Left cardiac atrium (tissue), 4 donors: ENCODE measurements at regions not wholly inside any gene's neighbourhood (a gene's known extent, or its start where the extent isn't known, plus 50 kb on each side); places are given as distances from the start of the nearest gene placed in this dataset.

Experiments
- ATAC-seq, 2 donors: fragments of 200-7000 bp; cut with Tn5 transposase; one replicate each; pipeline ENCODE4 v1.9.1; 2020; ENCODE audit warnings: mild to moderate bottlenecking in 2 of 2, moderate library complexity in 2 of 2
- DNase-seq: peaks from one replicate; pipeline ENCODE4 v3.0.0-alpha.2; 2020
- intact Hi-C, 2 donors: fragments of 100-400 bp; cut with DNase I; formaldehyde crosslinking; loops; one replicate each; pipeline versions ENCODE4 v1.14.1 to v1.15.1; 2022 to 2023
- donor health status: DM: no; HTN: yes; CAD: no.
- donor health status: DM: no; HTN: yes; CAD: no; lungs with severe emphysema.
- donor health status: DM: yes; HTN: yes; CAD: no.
- donor health status: Dilated cardiomyopathy.

GRCh38 chr5:60402161-60402785, 297.7 kb downstream of the DEPDC1B start:
- no peak for ATAC-seq
- intact Hi-C loops = no loop called here
- DNase-seq = no peak

GRCh38 chr5:60401526-60401925, 298.4 kb downstream of the DEPDC1B start:
- no peak for ATAC-seq
- no peak for DNase-seq
- intact Hi-C loops = no loop called here

GRCh38 chr5:60399507-60399906, 300.5 kb downstream of the DEPDC1B start:
- ATAC-seq (no peak), DNase-seq (no peak)
- intact Hi-C loops = no loop called here

GRCh38 chr5:60395712-60396329, 304.1 kb downstream of the DEPDC1B start:
- no peak for ATAC-seq
- no peak for DNase-seq
- intact Hi-C loops = no loop called here

DNA sequence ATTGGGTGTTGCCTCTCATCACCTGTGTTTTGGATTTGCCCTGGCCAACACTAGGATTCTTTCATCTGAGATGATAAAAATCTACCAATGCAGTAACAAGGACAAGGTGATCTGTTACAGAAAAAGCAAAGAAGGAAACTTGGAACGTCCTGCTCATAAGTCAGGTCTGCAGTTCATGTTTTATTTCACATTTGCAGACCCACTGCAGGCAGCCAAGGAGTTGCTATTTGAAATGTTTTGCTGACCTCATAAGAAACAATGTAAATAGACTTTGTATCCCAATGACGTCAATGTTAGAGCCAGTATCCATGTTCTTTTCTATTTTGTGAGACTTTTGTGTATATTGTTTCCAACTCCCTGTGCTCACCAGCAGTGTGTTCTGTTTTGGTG, 312.9 kb downstream of the DEPDC1B start:
- DNase-seq (no peak), ATAC-seq (no peak)
- intact Hi-C loops = no loop called here

- intact Hi-C loops = no loop called here
- ATAC-seq (no peak), DNase-seq (no peak)
Observed at GRCh38 chr5:60386436-60387050, 313.4 kb downstream of the DEPDC1B start.

DNA sequence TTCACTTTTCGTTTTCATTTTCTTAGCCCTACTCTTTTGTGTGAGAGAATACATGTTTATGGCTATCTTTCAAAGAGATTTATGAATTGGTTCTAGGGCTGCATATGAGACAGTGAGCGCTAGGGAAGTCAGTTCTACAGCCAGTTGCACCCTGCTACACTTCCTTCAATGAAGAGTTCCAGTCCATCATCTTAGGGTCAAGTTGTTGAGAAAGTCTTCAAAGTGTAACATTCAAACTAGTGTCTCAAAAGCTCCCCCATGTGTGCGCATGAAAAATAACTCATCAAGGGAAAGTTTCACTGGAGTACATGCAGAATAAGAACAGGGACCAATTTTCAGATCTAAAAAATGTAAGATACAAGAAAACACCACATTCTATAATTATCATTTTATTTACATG, 317.2 kb downstream of the DEPDC1B start:
- ATAC-seq (no peak), DNase-seq (no peak)
- intact Hi-C loops = no loop called here

DNA sequence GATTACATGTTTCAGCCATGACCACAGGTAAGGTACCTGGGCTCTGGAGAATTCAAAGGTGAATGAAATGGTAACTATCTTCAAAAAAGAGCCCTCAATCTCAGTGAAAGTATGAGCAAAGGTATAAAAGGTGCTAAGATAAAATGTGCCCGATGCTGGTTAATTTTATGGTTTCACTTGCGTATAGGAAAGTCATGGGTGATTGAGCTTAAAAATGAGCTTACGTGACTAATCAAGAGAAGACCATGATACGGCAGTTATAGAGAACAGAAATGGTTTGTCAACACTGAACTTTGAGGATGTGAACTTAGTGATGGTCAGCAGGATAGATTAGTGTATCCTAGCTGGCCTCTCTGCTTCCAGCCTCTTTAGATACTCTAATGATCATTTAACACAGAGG, 320.1 kb downstream of the DEPDC1B start:
- intact Hi-C loops = no loop called here
- DNase-seq = no peak
- ATAC-seq = no peak

- intact Hi-C loops = no loop called here
- DNase-seq = no peak
- no peak for ATAC-seq
Observed at GRCh38 chr5:60377826-60378225, 322.1 kb downstream of the DEPDC1B start.

- ATAC-seq (no peak), DNase-seq (no peak)
- intact Hi-C loops = no loop called here
Observed at GRCh38 chr5:60376860-60377259, 323.1 kb downstream of the DEPDC1B start.

DNA sequence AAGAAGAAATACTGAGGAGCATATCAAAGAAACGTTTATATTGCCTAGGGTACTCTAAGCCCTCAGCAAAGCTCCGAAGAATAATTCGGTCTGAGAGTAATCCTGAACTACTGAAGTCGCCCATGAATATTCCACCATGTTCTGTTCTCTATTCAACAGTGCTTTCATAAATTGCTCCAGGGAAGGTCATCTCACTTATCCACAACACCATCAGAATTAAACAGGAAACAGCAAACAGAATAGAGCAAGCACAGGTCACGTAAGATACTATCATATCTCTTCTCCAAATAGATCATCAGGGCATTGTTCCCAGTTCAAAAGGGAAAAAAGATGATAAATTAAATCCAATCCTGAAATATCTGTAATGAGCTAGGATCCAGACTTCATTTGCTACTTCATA, 325.6 kb downstream of the DEPDC1B start:
- intact Hi-C loops = no loop called here
- DNase-seq = no peak
- no peak for ATAC-seq

DNA sequence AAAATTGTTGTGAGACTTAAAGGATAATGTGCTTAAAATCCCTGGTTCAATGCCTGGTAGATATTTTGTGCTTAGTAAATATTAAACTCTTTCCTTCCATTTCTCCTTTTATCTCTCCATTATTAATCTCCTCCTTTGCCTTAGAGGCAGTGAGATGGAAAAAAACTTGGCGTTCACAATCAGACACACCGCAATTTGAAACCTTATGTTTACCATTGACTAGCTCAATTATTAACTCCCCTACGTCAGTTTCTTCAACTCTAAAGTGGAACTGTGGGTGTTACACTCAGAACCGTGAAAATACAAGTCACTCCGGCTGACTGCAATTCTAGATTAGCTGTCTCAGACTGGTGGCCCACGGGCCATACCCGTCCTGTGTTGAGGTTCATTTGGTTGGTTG, 327.2 kb downstream of the DEPDC1B start:
- DNase-seq = no peak
- intact Hi-C loops = no loop called here

GRCh38 chr5:60371065-60371464, 328.9 kb downstream of the DEPDC1B start:
- intact Hi-C loops = no loop called here
- ATAC-seq (no peak), DNase-seq (no peak)

More for the DNA sequence above, 327.2 kb downstream of the DEPDC1B start:
- ATAC-seq = no peak

DNA sequence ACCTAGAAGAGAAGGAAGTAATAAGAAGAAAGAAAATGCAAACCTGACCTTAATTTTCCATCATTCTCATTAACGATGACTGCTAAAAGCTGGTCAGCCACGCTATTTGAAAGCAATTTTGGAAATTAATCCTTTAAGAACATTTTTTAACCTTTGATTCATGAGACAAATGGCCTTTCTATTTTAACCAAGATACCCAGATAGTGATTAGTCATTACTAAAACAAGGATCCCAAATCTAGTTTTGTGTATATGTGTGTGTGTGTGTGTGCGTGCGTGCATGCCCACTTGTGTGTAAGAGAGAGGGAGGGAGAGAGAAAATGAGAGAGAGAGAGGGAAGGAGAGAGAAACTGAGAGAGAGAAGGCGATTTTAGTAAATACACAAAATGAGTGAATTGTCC, 329.5 kb downstream of the DEPDC1B start:
- intact Hi-C loops = no loop called here
- ATAC-seq (no peak), DNase-seq (no peak)

DNA sequence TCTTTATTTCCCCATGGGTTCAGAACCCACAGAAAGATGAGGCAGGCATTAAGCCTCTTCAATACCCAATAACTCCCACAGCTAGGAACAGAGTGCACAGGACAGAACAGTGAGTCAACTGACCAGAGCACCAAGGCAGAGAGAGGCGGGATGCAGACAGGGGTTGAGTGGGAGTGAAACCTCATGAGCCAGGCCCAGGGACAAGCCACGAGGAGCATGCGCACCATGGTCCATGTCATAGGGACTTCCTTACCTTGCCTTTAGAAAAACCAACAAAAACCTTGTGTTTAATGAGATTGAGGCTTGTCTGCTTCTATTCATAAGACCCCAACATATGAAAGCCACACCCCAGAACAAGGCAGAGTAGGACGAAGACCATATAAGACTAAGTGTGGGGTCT, 330.6 kb downstream of the DEPDC1B start:
- intact Hi-C loops = no loop called here
- DNase-seq (no peak), ATAC-seq (no peak)

DNA sequence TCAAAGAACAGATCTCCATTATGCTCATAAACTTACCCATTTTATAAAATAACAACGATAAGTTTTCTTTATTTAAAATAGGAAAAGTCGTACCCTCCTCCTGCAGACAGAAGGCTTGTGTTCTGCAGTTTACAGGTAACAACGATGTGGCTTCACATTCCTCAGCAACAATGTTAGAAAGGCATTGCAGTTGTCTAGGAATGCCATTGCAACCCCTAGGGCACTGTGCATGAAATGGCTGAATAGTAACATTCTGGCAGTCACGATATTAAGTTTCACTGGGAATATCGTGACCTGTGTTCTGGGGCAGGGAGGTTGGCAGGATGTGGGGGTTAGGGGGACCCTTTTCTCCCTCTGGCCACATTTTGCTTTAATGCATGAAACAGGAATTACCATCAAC, 331.9 kb downstream of the DEPDC1B start:
- intact Hi-C loops = no loop called here
- ATAC-seq (no peak), DNase-seq (no peak)

DNA sequence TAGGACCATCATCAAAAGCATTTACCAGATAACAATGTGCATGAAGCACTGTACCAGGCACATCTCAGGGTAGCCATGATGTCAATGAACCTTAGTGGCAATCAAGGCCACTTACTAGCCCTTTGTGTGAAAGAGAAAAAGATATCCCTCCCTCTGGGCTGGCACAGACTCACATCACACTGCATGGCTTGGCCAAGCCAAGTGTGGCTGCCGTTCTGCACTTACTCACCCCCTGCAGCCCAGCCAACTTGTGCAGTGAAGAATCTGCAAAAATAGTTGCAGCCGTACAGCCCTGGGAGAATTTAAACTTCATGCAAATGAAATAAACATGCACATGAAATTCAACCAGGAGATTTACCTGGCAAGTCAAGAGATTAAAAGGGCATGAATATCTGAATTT, 333.5 kb downstream of the DEPDC1B start:
- no peak for ATAC-seq
- intact Hi-C loops = no loop called here

DNA sequence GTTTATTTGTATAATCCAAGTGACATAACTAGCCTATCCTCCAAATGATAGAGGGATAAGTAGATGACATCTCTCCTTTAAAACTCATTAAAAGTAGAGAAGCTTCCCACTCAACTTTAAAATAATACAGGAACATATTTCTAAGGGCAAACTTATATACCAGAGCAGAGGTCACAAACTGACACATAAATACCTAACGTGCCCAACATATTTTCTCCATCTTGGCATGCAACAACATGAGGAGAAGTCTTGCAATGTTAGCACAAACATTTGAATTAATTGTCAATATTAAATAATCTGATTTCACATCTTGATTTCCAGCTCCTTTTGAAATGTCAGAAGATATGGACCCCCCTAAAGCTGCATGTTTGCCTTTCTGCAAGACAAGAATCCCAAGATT, 335.0 kb downstream of the DEPDC1B start:
- DNase-seq (no peak), ATAC-seq (no peak)
- intact Hi-C loops = no loop called here

More for the DNA sequence above, 333.5 kb downstream of the DEPDC1B start:
- no peak for DNase-seq

DNA sequence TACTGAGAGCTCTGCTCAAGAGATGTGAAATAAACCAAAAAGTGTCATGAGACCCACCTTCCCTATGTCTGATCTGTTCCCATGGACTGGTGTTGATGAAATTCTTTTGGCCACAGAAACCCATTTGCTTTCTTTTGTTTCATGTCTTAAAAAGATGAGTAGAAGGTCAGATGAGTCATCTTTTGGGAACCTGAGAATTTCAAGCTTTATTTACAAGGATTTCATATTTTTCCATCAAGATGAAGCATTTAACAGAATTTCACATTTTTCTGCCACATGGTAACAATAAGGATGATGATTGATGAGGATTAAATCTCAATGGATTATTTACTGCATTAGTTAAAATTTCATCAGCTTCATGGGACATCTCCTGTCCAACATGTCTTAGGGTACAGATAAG, 337.8 kb downstream of the DEPDC1B start:
- DNase-seq (no peak), ATAC-seq (no peak)
- intact Hi-C loops = no loop called here

DNA sequence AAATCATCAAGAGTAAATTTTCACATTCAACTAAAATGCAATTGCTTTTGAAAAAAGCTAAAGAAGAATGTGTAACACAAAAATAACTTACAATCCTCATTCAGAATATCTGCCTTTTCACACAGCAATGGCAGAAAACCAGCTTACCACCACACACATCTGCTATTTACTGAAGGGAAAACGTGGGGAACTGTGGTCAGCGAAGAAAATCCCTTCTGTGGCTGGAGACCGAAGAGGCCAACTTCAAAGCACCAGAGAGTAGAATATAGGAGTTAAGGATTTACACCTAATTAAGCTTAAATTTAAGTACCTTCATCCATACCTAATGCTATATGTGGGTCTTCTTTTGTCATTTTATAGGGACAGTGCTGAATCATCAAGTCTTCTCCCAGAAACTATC, 339.6 kb downstream of the DEPDC1B start:
- intact Hi-C loops = no loop called here
- no peak for DNase-seq
- ATAC-seq = no peak

- DNase-seq = no peak
- intact Hi-C loops = no loop called here
- no peak for ATAC-seq
Observed at GRCh38 chr5:60357302-60357701, 342.7 kb downstream of the DEPDC1B start.
